Neuronal stem cell (in vitro differentiated cells): ENCODE measurements at regions not wholly inside any gene's neighbourhood (a gene's known extent, or its start where the extent isn't known, plus 50 kb on each side); places are given as distances from the start of the nearest gene placed in this dataset.
A peak's percentile ranks its signal among the peaks of the same experiment; 100 is the strongest.

Experiments
- DNase-seq: peaks from one replicate; pipeline ENCODE4 v3.0.0-alpha.2; 2013; ENCODE audit warnings: low spot score
- H2AFZ ChIP-seq: one replicate; pipeline ENCODE4 v1.6.1; 2013; ENCODE audit warnings: mild to moderate bottlenecking, low read length, inconsistent platforms
- H2AK5ac ChIP-seq: 2 replicates; pipeline ENCODE4 v1.6.1; 2013; ENCODE audit warnings: low read depth, mild to moderate bottlenecking, inconsistent platforms, low read length, moderate library complexity, mixed read lengths
- H2BK120ac ChIP-seq: 2 replicates; pipeline ENCODE4 v1.6.1; 2013; ENCODE audit warnings: low read depth, mild to moderate bottlenecking, inconsistent platforms, low read length, moderate library complexity, mixed read lengths
- H2BK12ac ChIP-seq: one replicate; pipeline ENCODE4 v1.6.1; 2013; ENCODE audit warnings: low read length, inconsistent platforms
- H2BK15ac ChIP-seq: 2 replicates; pipeline ENCODE4 v1.6.1; 2013; ENCODE audit warnings: mild to moderate bottlenecking, low read length, inconsistent platforms, mixed read lengths
- H2BK5ac ChIP-seq: one replicate; pipeline ENCODE4 v1.6.1; 2013; ENCODE audit warnings: inconsistent platforms, mild to moderate bottlenecking, low read length, moderate library complexity
- H3K14ac ChIP-seq: one replicate; pipeline ENCODE4 v1.6.1; 2013; ENCODE audit warnings: low read length, inconsistent platforms
- H3K18ac ChIP-seq: 2 replicates; pipeline ENCODE4 v1.6.1; 2013; ENCODE audit warnings: low read length, inconsistent platforms
- H3K23ac ChIP-seq: 2 replicates; pipeline ENCODE4 v1.6.1; 2013; ENCODE audit warnings: low read depth, mild to moderate bottlenecking, mixed read lengths, low read length, inconsistent platforms; ENCODE audit not compliant: poor library complexity
- H3K27ac ChIP-seq: replicated peaks from 3 replicates; pipeline ENCODE4 v1.5.1; 2013; ENCODE audit warnings: low read length, inconsistent platforms
- H3K27me3 ChIP-seq, 3 experiments: 2 replicates each; pipeline ENCODE4 v1.6.1; 2013; ENCODE audit warnings: low read length in 3 of 3, mild to moderate bottlenecking in 2 of 3, inconsistent platforms in 1 of 3, low read depth in 1 of 3, mixed read lengths in 1 of 3, moderate library complexity in 1 of 3; ENCODE audit not compliant: control insufficient read depth in 3 of 3, insufficient read depth in 3 of 3
- H3K36me3 ChIP-seq, 2 donors: replicated peaks in 1 of 2; 2 replicates each; pipeline ENCODE4 v1.6.1; 2013; ENCODE audit warnings: low read length in 2 of 2; ENCODE audit not compliant: control insufficient read depth in 2 of 2, insufficient read depth in 2 of 2
- H3K4ac ChIP-seq: 2 replicates; pipeline ENCODE4 v1.6.1; 2013; ENCODE audit warnings: inconsistent platforms, mild to moderate bottlenecking, low read length, moderate library complexity
- H3K4me1 ChIP-seq, 2 donors: 1 replicate in 1 of 2; 2 replicates in 1 of 2; pipeline ENCODE4 v1.6.1; 2013; ENCODE audit warnings: low read length in 2 of 2, low read depth in 1 of 2; ENCODE audit not compliant: control insufficient read depth in 2 of 2, insufficient read depth in 1 of 2
- H3K4me2 ChIP-seq: one replicate; pipeline ENCODE4 v1.6.1; 2013; ENCODE audit warnings: mild to moderate bottlenecking, low read length, inconsistent platforms; ENCODE audit not compliant: insufficient read depth, poor library complexity, severe bottlenecking
- H3K4me3 ChIP-seq, 2 donors: 2 replicates each; pipeline ENCODE4 v1.5.1; 2013; ENCODE audit warnings: low read length in 2 of 2, mild to moderate bottlenecking in 2 of 2, inconsistent platforms in 1 of 2, moderate library complexity in 1 of 2
- H3K79me1 ChIP-seq: one replicate; pipeline ENCODE4 v1.6.1; 2013; ENCODE audit warnings: low read depth, mild to moderate bottlenecking, inconsistent platforms, low read length, moderate library complexity
- H3K9ac ChIP-seq: one replicate; pipeline ENCODE4 v1.6.1; 2013; ENCODE audit warnings: mild to moderate bottlenecking, low read depth, low read length, inconsistent platforms; ENCODE audit not compliant: poor library complexity
- H3K9me3 ChIP-seq, 2 donors: replicated peaks in 1 of 2; 2 replicates each; pipeline versions ENCODE3 to v1.6.1; 2013; ENCODE audit warnings: low read length in 2 of 2, mild to moderate bottlenecking in 2 of 2, inconsistent platforms in 1 of 2, low read depth in 1 of 2, mixed read lengths in 1 of 2, moderate library complexity in 1 of 2; ENCODE audit not compliant: control insufficient read depth in 2 of 2, insufficient read depth in 1 of 2
- H4K8ac ChIP-seq: one replicate; pipeline ENCODE4 v1.6.1; 2013; ENCODE audit warnings: low read depth, mild to moderate bottlenecking, inconsistent platforms, low read length, moderate library complexity
- H4K91ac ChIP-seq: one replicate; pipeline ENCODE4 v1.6.1; 2013; ENCODE audit warnings: low read length, low read depth, mild to moderate bottlenecking, inconsistent platforms; ENCODE audit not compliant: poor library complexity
- WGBS, 2 donors: extraction: QIAGEN DNeasy Blood & Tissue Kit; methylation state at CpG; one replicate each; pipeline ENCODE4 v1.1.7; 2013; ENCODE audit warnings: missing lambda C conversion rate in 2 of 2, mixed read lengths in 1 of 2; ENCODE audit not compliant: insufficient read length in 2 of 2, insufficient replicate concordance in 1 of 2; ENCODE audit errors: extremely low coverage in 2 of 2; 5-methylcytosine and 5-hydroxymethylcytosine counted together

DNA sequence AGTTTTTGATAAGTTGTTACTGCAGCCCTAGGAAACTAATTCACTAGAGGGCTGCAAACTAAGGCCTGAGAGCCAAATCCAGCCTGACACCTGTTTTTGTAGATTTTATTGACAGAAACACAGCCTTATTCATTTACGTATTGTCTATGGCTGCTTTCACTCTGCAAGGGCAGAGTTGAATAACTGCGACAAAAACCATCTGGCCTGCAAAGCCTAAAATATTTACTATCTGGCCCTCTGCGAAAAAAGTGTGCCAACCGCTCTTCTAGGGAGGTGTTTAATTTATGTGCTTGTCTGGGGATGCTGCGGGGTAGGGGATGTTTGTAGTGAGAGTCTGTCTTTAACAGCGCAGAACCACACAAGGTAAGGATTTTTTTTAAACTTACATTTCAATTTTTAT, 165.0 kb upstream of the RBFOX1 start:
- Histone ChIP-seq H4K91ac (no peak overlapping the region), H3K9me3 (no peaks in the 10 kb centered on the region), H3K4me3 (no peak overlapping the region), H4K8ac (no peak overlapping the region), H3K23ac (no peak overlapping the region), H2BK15ac (no peak overlapping the region), H3K18ac (no peak overlapping the region), H3K27ac (no peak overlapping the region), H3K4me2 (no peak overlapping the region), H2BK120ac (no peak overlapping the region), H3K27me3 (no peaks in the 10 kb centered on the region), H3K79me1 (no peaks in the 10 kb centered on the region), H2BK5ac (no peak overlapping the region), H3K4me1 (no peaks in the 10 kb centered on the region), H3K36me3 (no peaks in the 10 kb centered on the region), H3K4ac (no peak overlapping the region), H3K14ac (no peak overlapping the region), H2BK12ac (no peak overlapping the region), H3K9ac (no peak overlapping the region), H2AFZ (no peak overlapping the region), H2AK5ac (no peak overlapping the region)
- no peak for DNase-seq
- WGBS, 2 donors = no CpG with 5 or more reads among the region's 6 CpGs

DNA sequence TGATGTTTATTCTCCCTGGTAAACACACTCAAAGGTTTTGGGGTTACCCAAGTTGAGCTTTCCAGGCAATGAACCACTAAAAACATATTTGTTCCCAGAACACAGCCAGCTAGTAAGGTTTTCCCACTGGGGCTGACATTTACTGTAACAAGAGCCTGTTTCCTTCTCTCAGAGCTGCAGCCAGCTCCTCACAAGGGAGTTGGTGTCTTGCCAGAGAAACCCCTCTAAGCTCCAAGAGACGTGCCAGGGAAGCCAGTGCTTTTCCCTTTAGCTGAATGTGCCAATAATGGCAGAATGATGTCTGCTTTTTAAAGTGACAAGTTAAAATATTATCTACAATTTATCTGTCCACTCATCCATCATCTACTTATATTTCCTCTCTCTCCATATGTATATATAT, 170.8 kb upstream of the RBFOX1 start:
- Histone ChIP-seq H3K79me1 (peaks cover 3% of the 10 kb centered on the region), H3K4ac (no peak overlapping the region), H2BK15ac (no peak overlapping the region), H2AK5ac (no peak overlapping the region), H3K27me3 (no peaks in the 10 kb centered on the region), H3K9ac (no peak overlapping the region), H3K4me1 (peaks cover 0 to 2% of the 10 kb centered on the region in 2 donors), H2AFZ (no peak overlapping the region), H3K36me3 (no peaks in the 10 kb centered on the region), H3K27ac (no peak overlapping the region), H3K18ac (no peak overlapping the region), H3K14ac (no peak overlapping the region), H3K4me3 (no peak overlapping the region), H3K4me2 (no peak overlapping the region), H2BK12ac (no peak overlapping the region), H3K9me3 (peaks cover 0 to 3% of the 10 kb centered on the region in 2 donors), H4K8ac (no peak overlapping the region), H4K91ac (no peak overlapping the region), H2BK5ac (no peak overlapping the region), H2BK120ac (no peak overlapping the region), H3K23ac (no peak overlapping the region)
- no CpG with 5 or more reads among the region's 1 CpG for WGBS, 2 donors
- DNase-seq = no peak

DNA sequence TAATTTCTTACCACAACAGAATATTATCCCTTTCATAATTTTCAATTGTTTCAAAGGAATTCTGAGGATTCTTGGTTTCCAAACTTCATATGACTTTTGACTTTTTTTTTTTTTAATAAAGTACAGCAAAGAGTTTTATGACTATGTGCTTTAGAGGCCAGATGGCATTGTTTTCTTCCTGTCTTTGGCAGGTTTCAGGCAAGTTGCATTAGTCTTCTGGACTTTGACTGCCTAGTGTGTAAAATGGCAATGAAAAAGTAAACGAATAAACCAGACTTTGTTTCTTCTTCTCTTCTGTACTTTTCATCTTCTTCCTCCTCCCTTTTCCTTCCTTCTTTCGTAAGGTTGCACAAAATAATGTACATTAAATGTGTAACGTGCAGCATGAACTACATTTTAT, 172.6 kb upstream of the RBFOX1 start:
- no peak overlapping the region for H2BK12ac ChIP-seq
- WGBS, 2 donors = no CpG with 5 or more reads among the region's 3 CpGs
- no peaks in the 10 kb centered on the region for H3K27me3 ChIP-seq

DNA sequence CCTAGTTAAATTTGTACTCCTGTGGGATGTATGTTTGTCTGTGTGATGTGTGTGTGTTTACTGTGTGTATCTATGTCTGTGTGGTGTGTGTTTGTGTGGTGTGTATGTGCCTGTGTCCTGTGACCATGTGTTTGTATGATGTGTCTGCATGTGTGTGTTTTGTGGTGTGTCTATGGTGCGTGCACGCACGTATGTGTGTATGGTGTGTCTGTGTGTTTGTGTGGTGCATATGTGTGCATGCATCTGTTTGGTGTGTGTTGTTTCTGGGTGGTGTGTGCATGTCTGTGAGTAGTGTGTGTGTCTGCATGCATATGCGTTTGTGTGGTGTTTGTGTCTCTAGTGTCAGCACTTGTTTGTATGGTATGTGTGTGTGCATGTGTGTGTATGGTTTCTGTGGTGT, 174.2 kb upstream of the RBFOX1 start:
- no CpG with 5 or more reads among the region's 4 CpGs for WGBS, 2 donors
- H2AFZ ChIP-seq = no peak overlapping the region

More for the DNA sequence above, 172.6 kb upstream of the RBFOX1 start:
- H2BK120ac ChIP-seq = no peak overlapping the region
- H3K27ac ChIP-seq = no peak overlapping the region
- H3K4me1 ChIP-seq = peaks cover 0 to 2% of the 10 kb centered on the region in 2 donors
- H3K4ac ChIP-seq = no peak overlapping the region
- H2AFZ ChIP-seq = no peak overlapping the region
- no peak overlapping the region for H2AK5ac ChIP-seq
- H2BK15ac ChIP-seq = no peak overlapping the region
- no peak overlapping the region for H4K8ac ChIP-seq
- H4K91ac ChIP-seq = no peak overlapping the region
- DNase-seq = no peak
- no peak overlapping the region for H3K14ac ChIP-seq
- H3K4me2 ChIP-seq = no peak overlapping the region
- H3K79me1 ChIP-seq = peaks cover 3% of the 10 kb centered on the region
- no peak overlapping the region for H3K4me3 ChIP-seq
- no peak overlapping the region for H3K18ac ChIP-seq
- peaks cover 0 to 3% of the 10 kb centered on the region in 2 donors for H3K9me3 ChIP-seq
- H3K23ac ChIP-seq = no peak overlapping the region
- no peak overlapping the region for H2BK5ac ChIP-seq
- H3K9ac ChIP-seq = no peak overlapping the region
- H3K36me3 ChIP-seq = no peaks in the 10 kb centered on the region

More for the DNA sequence above, 174.2 kb upstream of the RBFOX1 start:
- H3K4me1 ChIP-seq = peaks cover 0 to 2% of the 10 kb centered on the region in 2 donors
- H4K8ac ChIP-seq = no peak overlapping the region
- H3K36me3 ChIP-seq = no peaks in the 10 kb centered on the region
- DNase-seq = no peak
- H3K9ac ChIP-seq = peak overlapping the region; percentile 66
- H2BK5ac ChIP-seq = no peak overlapping the region
- H3K23ac ChIP-seq = peak overlapping the region; percentile 25
- no peak overlapping the region for H2AK5ac ChIP-seq
- H3K4me3 ChIP-seq = peak overlapping the region in 1 of 2 donors; percentile 71
- no peak overlapping the region for H2BK15ac ChIP-seq
- H3K18ac ChIP-seq = no peak overlapping the region
- H2BK120ac ChIP-seq = no peak overlapping the region
- peak overlapping the region; percentile 90 for H3K14ac ChIP-seq
- no peak overlapping the region for H3K4me2 ChIP-seq
- H2BK12ac ChIP-seq = no peak overlapping the region
- H4K91ac ChIP-seq = no peak overlapping the region
- peaks cover 0 to 3% of the 10 kb centered on the region in 2 donors for H3K9me3 ChIP-seq
- no peaks in the 10 kb centered on the region for H3K27me3 ChIP-seq
- no peak overlapping the region for H3K4ac ChIP-seq
- no peak overlapping the region for H3K27ac ChIP-seq
- H3K79me1 ChIP-seq = peaks cover 3% of the 10 kb centered on the region
